H1 (cell line): ENCODE measurements at regions not wholly inside any gene's neighbourhood (a gene's known extent, or its start where the extent isn't known, plus 50 kb on each side); places are given as distances from the start of the nearest gene placed in this dataset.
A peak's percentile ranks its signal among the peaks of the same experiment; 100 is the strongest.

Experiments used
- ATF2 ChIP-seq: IDR thresholded peaks from 2 replicates; pipeline ENCODE4 v1.6.1; 2012; ENCODE audit warnings: low read length, inconsistent platforms
- BCL11A ChIP-seq, 2 experiments: IDR thresholded peaks; one replicate each; pipeline ENCODE4 v1.6.1; 2011; ENCODE audit warnings: low read depth in 2 of 2, low read length in 2 of 2, mild to moderate bottlenecking in 2 of 2
- BRCA1 ChIP-seq: IDR thresholded peaks from 2 replicates; pipeline ENCODE4 v1.6.1; 2012; ENCODE audit warnings: low read depth, low read length, improper control_type of control experiment
- CREB1 ChIP-seq: IDR thresholded peaks from 2 replicates; pipeline ENCODE4 v1.6.1; 2012; ENCODE audit warnings: inconsistent platforms
- CTCF ChIP-seq, 3 experiments: IDR thresholded peaks; 1 replicate in 2 of 3; 2 replicates in 1 of 3; pipeline versions ENCODE4 v1.5.1 to v1.6.1; 2011; ENCODE audit warnings: low read length in 3 of 3, mild to moderate bottlenecking in 3 of 3, inconsistent platforms in 2 of 3, low read depth in 1 of 3, moderate library complexity in 1 of 3; ENCODE audit not compliant: insufficient read depth in 1 of 3; ENCODE audit errors: control extremely low read depth in 1 of 3
- EZH2 ChIP-seq: fragments of 200-600 bp; sonication (generic); IDR thresholded peaks from 2 replicates; pipeline ENCODE4 v1.7.1; 2012; ENCODE audit warnings: low read depth, mild to moderate bottlenecking, moderate library complexity, low read length, inconsistent platforms; ENCODE audit not compliant: severe bottlenecking
- POLR2A ChIP-seq, 2 experiments: IDR thresholded peaks; 1 replicate in 1 of 2; 2 replicates in 1 of 2; pipeline ENCODE4 v1.6.1; 2011; ENCODE audit warnings: low read depth in 2 of 2, low read length in 2 of 2, mild to moderate bottlenecking in 2 of 2; ENCODE audit errors: control extremely low read depth in 1 of 2
- POLR2AphosphoS5 ChIP-seq: IDR thresholded peaks from 2 replicates; pipeline ENCODE4 v1.6.1; 2011; ENCODE audit warnings: low read depth, low read length
- POU5F1 ChIP-seq: IDR thresholded peaks from 2 replicates; pipeline ENCODE4 v1.6.1; 2011; ENCODE audit warnings: low read depth, mild to moderate bottlenecking, low read length, moderate library complexity
- TAF7 ChIP-seq: optimal IDR thresholded peaks from 2 replicates; pipeline ENCODE3; 2011; ENCODE audit warnings: low read depth, mild to moderate bottlenecking, inconsistent platforms, low read length, moderate library complexity, borderline replicate concordance
- TF ChIP-seq, protein P1 (sequence below): IDR thresholded peaks from 2 replicates; pipeline ENCODE4 v1.6.1; 2012; ENCODE audit warnings: inconsistent platforms

DNA sequence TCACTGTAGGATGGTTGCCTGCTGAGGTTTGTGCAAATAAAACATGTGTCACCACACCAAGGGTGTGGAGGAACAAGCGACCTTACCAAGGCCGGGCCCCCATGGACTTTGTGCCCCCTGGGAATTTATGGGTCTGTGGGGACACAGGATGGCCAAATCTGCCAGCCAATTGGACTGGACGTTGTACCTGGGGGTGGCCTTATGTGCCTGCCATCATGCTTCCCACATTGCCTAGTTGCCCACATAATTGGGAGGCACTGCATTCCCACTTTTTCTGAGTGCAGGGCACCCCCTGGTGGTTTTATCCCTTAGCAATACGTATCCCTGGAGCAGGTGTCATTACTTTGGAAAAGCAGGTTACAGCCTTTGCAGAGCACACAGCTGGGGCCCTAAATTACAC lies 92.6 kb upstream of the TMPO start:
- TF ChIP-seq POLR2AphosphoS5 (no peak), TAF7 (no peak), POU5F1 (no peak), POLR2A (IDR thresholded peaks at IDR 0.05; ENCODE audit: control extremely low read depth in 1 of 2, low read depth in 2 of 2, low read length in 2 of 2) (no peak), BRCA1 (no peak), EZH2 (no peak), CTCF (IDR thresholded peaks at IDR 0.05; ENCODE audit: control extremely low read depth in 1 of 3, insufficient read depth in 1 of 3, low read depth in 1 of 3, low read length in 3 of 3) (peak; percentile 39 to 69 (median 65)), BCL11A (IDR thresholded peaks at IDR 0.05; ENCODE audit: low read depth in 2 of 2, low read length in 2 of 2) (no peak), ATF2 (no peak), CREB1 (no peak)
- TF ChIP-seq, protein P1, sequence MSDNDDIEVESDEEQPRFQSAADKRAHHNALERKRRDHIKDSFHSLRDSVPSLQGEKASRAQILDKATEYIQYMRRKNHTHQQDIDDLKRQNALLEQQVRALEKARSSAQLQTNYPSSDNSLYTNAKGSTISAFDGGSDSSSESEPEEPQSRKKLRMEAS, result 0 out of 2 replicates have a peak, but pooled peaks have one; percentile 13
